SU-DHL-6 (cell line): ENCODE measurements at regions not wholly inside any gene's neighbourhood (a gene's known extent, or its start where the extent isn't known, plus 50 kb on each side); places are given as distances from the start of the nearest gene placed in this dataset.
A peak's percentile ranks its signal among the peaks of the same experiment; 100 is the strongest.

Experiments used
- H2AFZ ChIP-seq: fragments of 200-600 bp; sonication (generic); 2 replicates; pipeline ENCODE4 v1.6.1; 2014; ENCODE audit warnings: low read depth, mild to moderate bottlenecking, moderate library complexity, mixed read lengths, antibody characterized with exemption, low read length; ENCODE audit not compliant: severe bottlenecking
- H3F3A ChIP-seq: fragments of 200-600 bp; shearing (Covaris generic); 2 replicates; pipeline ENCODE4 v1.6.0; 2016; ENCODE audit warnings: antibody characterized with exemption, mild to moderate bottlenecking; ENCODE audit not compliant: insufficient read depth
- H3K27ac ChIP-seq: fragments of 200-600 bp; sonication (generic); 2 replicates; pipeline ENCODE4 v1.5.1; 2016; ENCODE audit warnings: low read depth, mild to moderate bottlenecking, low read length, moderate library complexity, mixed read lengths
- H3K27me3 ChIP-seq: fragments of 200-600 bp; sonication (generic), shearing (Covaris generic); 2 replicates; pipeline ENCODE4 v1.6.0; 2014; ENCODE audit warnings: mild to moderate bottlenecking, low read length
- H3K36me3 ChIP-seq: fragments of 200-600 bp; sonication (generic); 2 replicates; pipeline ENCODE4 v1.6.1; 2014; ENCODE audit warnings: mild to moderate bottlenecking, low read length, mixed read lengths
- H3K4me2 ChIP-seq: fragments of 300-600, 200-600 bp; shearing (Covaris generic), sonication (generic); 2 replicates; pipeline ENCODE4 v1.6.0; 2014; ENCODE audit warnings: low read length, low read depth, mild to moderate bottlenecking; ENCODE audit not compliant: poor library complexity, severe bottlenecking
- H3K4me3 ChIP-seq: fragments of 200-600 bp; sonication (generic); 2 replicates; pipeline ENCODE4 v1.5.1; 2014; ENCODE audit warnings: antibody characterized with exemption, low read length, mild to moderate bottlenecking, mixed read lengths; ENCODE audit not compliant: insufficient read depth, poor library complexity, severe bottlenecking
- H3K79me2 ChIP-seq: fragments of 200-600 bp; sonication (generic); 2 replicates; pipeline ENCODE4 v1.6.1; 2014; ENCODE audit warnings: mild to moderate bottlenecking, low read length, moderate library complexity; ENCODE audit not compliant: insufficient read depth
- H3K9ac ChIP-seq: fragments of 200-600 bp; sonication (generic); 2 replicates; pipeline ENCODE4 v1.7.0; 2014; ENCODE audit warnings: mild to moderate bottlenecking, low read length
- H3K9me2 ChIP-seq: fragments of 200-600 bp; sonication (generic); replicated peaks from 2 replicates; pipeline ENCODE4 v1.6.1; 2014; ENCODE audit warnings: low read length; ENCODE audit not compliant: insufficient read depth
- H3K9me3 ChIP-seq: fragments of 200-600 bp; sonication (generic); 2 replicates; pipeline ENCODE4 v1.6.1; 2014; ENCODE audit warnings: low read length, mixed read lengths; ENCODE audit not compliant: insufficient read depth
- H4K20me1 ChIP-seq: fragments of 200-600 bp; sonication (generic); 2 replicates; pipeline ENCODE4 v1.6.1; 2014; ENCODE audit warnings: low read depth, mild to moderate bottlenecking, antibody characterized with exemption, low read length, moderate library complexity, mixed read lengths
- EZH2phosphoT487 ChIP-seq: fragments of 200-600 bp; sonication (generic), shearing (Covaris generic); conservative IDR thresholded peaks from 2 replicates; pipeline ENCODE4 v1.6.1; 2018; ENCODE audit warnings: mild to moderate bottlenecking, antibody characterized with exemption, low read length, moderate library complexity, mixed read lengths
- TF ChIP-seq, protein P1 (sequence below): fragments of 200-600 bp; sonication (generic); IDR thresholded peaks from one replicate; pipeline ENCODE4 v1.5.1; 2017; ENCODE audit warnings: antibody characterized with exemption, mild to moderate bottlenecking, low read length, moderate library complexity; ENCODE audit not compliant: insufficient read depth, poor library complexity, severe bottlenecking

DNA sequence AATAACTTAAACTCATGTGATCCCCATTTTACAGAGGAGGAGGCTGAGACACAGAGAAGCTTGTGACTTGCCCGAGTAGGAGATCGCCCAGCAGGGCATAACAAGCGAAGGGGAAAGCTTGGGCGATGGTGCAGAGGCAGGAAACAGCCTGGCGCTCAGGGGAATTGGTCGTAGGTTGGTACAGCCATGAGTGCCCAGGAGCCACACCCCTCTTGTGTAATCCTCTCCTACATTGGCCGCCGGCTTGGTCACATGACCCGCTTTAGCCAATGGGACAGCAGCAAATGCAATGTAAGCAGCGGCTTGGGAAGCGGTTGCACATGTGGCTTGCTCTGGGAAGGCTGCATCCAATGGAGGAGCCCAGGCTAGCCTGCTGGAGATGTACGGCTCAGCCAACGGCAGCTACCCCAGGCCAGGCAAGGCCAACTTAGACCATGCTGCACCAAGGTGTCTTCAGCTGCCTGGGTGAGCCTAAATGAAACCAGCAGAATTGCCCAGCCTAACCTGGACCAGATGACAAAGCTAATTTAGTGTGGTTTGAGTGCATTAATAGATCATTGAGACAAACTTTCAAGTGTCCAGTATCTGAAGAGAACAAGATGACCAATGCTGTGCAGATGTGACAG lies 50.3 kb upstream of the SLC6A6 start:
- Histone ChIP-seq H3K27me3 (no peaks in the 10 kb centered on the region), H3K36me3 (no peaks in the 10 kb centered on the region), H3K4me2 (peak overlapping the region; percentile 33), H3K9me3 (no peaks in the 10 kb centered on the region), H2AFZ (peak overlapping the region; percentile 80), H3K27ac (no peak overlapping the region), H3F3A (no peaks in the 10 kb centered on the region), H4K20me1 (no peaks in the 10 kb centered on the region), H3K9ac (no peak overlapping the region), H3K79me2 (no peaks in the 10 kb centered on the region), H3K9me2 (no peaks in the 10 kb centered on the region), H3K4me3 (no peak overlapping the region)
- no peak for TF ChIP-seq EZH2phosphoT487
- TF ChIP-seq, protein P1, sequence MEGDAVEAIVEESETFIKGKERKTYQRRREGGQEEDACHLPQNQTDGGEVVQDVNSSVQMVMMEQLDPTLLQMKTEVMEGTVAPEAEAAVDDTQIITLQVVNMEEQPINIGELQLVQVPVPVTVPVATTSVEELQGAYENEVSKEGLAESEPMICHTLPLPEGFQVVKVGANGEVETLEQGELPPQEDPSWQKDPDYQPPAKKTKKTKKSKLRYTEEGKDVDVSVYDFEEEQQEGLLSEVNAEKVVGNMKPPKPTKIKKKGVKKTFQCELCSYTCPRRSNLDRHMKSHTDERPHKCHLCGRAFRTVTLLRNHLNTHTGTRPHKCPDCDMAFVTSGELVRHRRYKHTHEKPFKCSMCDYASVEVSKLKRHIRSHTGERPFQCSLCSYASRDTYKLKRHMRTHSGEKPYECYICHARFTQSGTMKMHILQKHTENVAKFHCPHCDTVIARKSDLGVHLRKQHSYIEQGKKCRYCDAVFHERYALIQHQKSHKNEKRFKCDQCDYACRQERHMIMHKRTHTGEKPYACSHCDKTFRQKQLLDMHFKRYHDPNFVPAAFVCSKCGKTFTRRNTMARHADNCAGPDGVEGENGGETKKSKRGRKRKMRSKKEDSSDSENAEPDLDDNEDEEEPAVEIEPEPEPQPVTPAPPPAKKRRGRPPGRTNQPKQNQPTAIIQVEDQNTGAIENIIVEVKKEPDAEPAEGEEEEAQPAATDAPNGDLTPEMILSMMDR: no peak
